ENCODE measurements at regions not wholly inside any gene's neighbourhood (a gene's known extent, or its start where the extent isn't known, plus 50 kb on each side); places are given as distances from the start of the nearest gene placed in this dataset.

- H3K4me3 Mint-ChIP-seq (ENCODE audit: unreplicated experiment): no peak overlapping the region
- no peaks in the 10 kb centered on the region for H3K9me3 Mint-ChIP-seq (ENCODE audit: unreplicated experiment)
- no peaks in the 10 kb centered on the region for H3K36me3 Mint-ChIP-seq (ENCODE audit: low read depth, unreplicated experiment)
- H3K27me3 Mint-ChIP-seq (ENCODE audit: unreplicated experiment): no peaks in the 10 kb centered on the region
- no peak for DNase-seq (ENCODE audit: low spot score)
- no peak overlapping the region for H3K27ac Mint-ChIP-seq (ENCODE audit: unreplicated experiment)
- TF ChIP-seq CTCF (IDR thresholded peaks at IDR 0.05; ENCODE audit: unreplicated experiment): no peak
- H3K4me1 Mint-ChIP-seq (ENCODE audit: unreplicated experiment): no peaks in the 10 kb centered on the region
These were observed 134.0 kb downstream of the UFM1 start for GRCh38 chr13:38483623-38484022.

GRCh38 chr13:38490657-38491056 is 141.0 kb downstream of the UFM1 start:
- H3K9me3 Mint-ChIP-seq (ENCODE audit: unreplicated experiment): no peaks in the 10 kb centered on the region
- H3K27ac Mint-ChIP-seq (ENCODE audit: unreplicated experiment): no peak overlapping the region
- TF ChIP-seq CTCF (IDR thresholded peaks at IDR 0.05; ENCODE audit: unreplicated experiment): no peak
- no peak overlapping the region for H3K4me3 Mint-ChIP-seq (ENCODE audit: unreplicated experiment)
- no peaks in the 10 kb centered on the region for H3K36me3 Mint-ChIP-seq (ENCODE audit: low read depth, unreplicated experiment)
- no peaks in the 10 kb centered on the region for H3K27me3 Mint-ChIP-seq (ENCODE audit: unreplicated experiment)
- no peak for DNase-seq (ENCODE audit: low spot score)
- no peaks in the 10 kb centered on the region for H3K4me1 Mint-ChIP-seq (ENCODE audit: unreplicated experiment)

DNA sequence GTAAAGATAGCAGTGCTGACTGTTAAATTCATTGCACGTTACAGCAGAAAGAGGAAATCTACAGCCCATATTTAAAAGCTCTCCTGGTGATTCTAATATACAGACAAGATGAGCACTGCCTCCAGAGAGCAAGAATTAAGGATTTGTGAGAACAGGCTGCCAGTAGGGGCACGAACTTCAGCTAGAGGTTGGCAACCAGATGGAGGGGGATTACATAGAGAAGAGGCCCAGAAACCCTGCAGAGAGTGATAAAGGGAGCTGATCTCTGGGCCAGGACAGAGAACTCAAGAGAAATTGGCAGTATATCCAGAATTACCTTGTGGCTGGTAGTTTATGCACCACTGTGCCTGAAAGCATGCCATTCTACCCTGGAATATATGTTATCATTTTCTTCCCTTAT is 144.8 kb downstream of the UFM1 start:
- H3K4me1 Mint-ChIP-seq (ENCODE audit: unreplicated experiment): no peaks in the 10 kb centered on the region
- no peak for TF ChIP-seq CTCF (IDR thresholded peaks at IDR 0.05; ENCODE audit: unreplicated experiment)
- no peak overlapping the region for H3K4me3 Mint-ChIP-seq (ENCODE audit: unreplicated experiment)
- no peaks in the 10 kb centered on the region for H3K36me3 Mint-ChIP-seq (ENCODE audit: low read depth, unreplicated experiment)
- DNase-seq (ENCODE audit: low spot score): no peak
- no peaks in the 10 kb centered on the region for H3K27me3 Mint-ChIP-seq (ENCODE audit: unreplicated experiment)
- no peaks in the 10 kb centered on the region for H3K9me3 Mint-ChIP-seq (ENCODE audit: unreplicated experiment)
- H3K27ac Mint-ChIP-seq (ENCODE audit: unreplicated experiment): no peak overlapping the region

DNA sequence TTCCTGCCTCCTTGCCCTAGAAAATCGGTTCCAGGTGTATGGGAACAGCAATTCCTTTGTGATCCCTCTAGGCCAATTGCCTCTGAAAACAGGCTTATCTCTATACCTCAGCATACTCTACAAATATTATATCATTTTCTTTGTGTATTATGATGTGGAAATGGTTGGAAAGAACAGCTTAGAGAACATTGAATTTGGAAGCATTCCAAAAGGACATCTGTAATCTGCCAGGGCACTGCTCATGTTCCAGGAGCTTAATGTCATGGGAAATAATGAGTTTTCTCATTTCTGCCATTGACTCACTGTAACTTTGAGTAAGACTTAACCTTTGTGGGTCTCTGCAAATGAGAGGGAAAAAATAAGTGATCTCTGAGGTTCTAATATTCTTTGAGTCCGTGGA is 147.3 kb downstream of the UFM1 start:
- H3K36me3 Mint-ChIP-seq (ENCODE audit: low read depth, unreplicated experiment): no peaks in the 10 kb centered on the region
- H3K27ac Mint-ChIP-seq (ENCODE audit: unreplicated experiment): no peak overlapping the region
- H3K9me3 Mint-ChIP-seq (ENCODE audit: unreplicated experiment): no peaks in the 10 kb centered on the region
- TF ChIP-seq CTCF (IDR thresholded peaks at IDR 0.05; ENCODE audit: unreplicated experiment): no peak
- H3K4me3 Mint-ChIP-seq (ENCODE audit: unreplicated experiment): no peak overlapping the region
- no peak for DNase-seq (ENCODE audit: low spot score)
- H3K27me3 Mint-ChIP-seq (ENCODE audit: unreplicated experiment): no peaks in the 10 kb centered on the region
- no peaks in the 10 kb centered on the region for H3K4me1 Mint-ChIP-seq (ENCODE audit: unreplicated experiment)

DNA sequence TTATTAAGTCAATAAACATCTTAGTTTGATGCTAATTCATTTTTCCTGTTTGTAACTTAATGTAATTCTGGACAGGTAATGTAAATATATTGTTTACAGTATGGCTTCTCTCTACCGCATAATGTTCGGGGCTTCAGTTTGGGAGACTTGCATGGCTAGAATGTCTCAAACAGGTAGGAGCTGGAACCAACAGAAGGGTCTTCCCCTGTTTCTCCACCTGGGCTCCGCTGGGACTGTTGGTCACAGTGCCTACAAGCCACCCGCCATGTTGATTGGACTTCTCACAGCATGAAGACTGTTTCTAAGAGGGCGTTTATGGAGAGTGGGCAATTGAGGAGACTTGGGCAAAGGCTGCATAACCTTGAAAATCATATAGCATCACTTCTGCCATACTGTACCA is 148.6 kb downstream of the UFM1 start:
- no peak for DNase-seq (ENCODE audit: low spot score)
- Mint-ChIP-seq H3K27me3 (ENCODE audit: unreplicated experiment) (no peaks in the 10 kb centered on the region), H3K4me1 (ENCODE audit: unreplicated experiment) (no peaks in the 10 kb centered on the region), H3K36me3 (ENCODE audit: low read depth, unreplicated experiment) (no peaks in the 10 kb centered on the region), H3K4me3 (ENCODE audit: unreplicated experiment) (no peak overlapping the region), H3K9me3 (ENCODE audit: unreplicated experiment) (no peaks in the 10 kb centered on the region), H3K27ac (ENCODE audit: unreplicated experiment) (no peak overlapping the region)
- no peak for TF ChIP-seq CTCF (IDR thresholded peaks at IDR 0.05; ENCODE audit: unreplicated experiment)
